ENCODE measurements at regions not wholly inside any gene's neighbourhood (a gene's known extent, or its start where the extent isn't known, plus 50 kb on each side); places are given as distances from the start of the nearest gene placed in this dataset.

- no peak for FAIRE-seq
Observed at GRCh38 chr21:41561701-41562100, 53.7 kb upstream of the TMPRSS2 start.

GRCh38 chr21:41560661-41561158 is 52.8 kb upstream of the TMPRSS2 start:
- FAIRE-seq: no peak

- no peak for FAIRE-seq
Observed at GRCh38 chr21:41559658-41560631, 52.0 kb upstream of the TMPRSS2 start.

GRCh38 chr21:41558842-41559241 is 50.9 kb upstream of the TMPRSS2 start:
- FAIRE-seq: no peak

- no peak for FAIRE-seq
Observed at GRCh38 chr21:41557884-41558283, 49.9 kb upstream of the TMPRSS2 start.

All from endometrium (tissue), 2 donors.